ENCODE measurements at regions not wholly inside any gene's neighbourhood (a gene's known extent, or its start where the extent isn't known, plus 50 kb on each side); places are given as distances from the start of the nearest gene placed in this dataset.

- TF ChIP-seq CTCF (IDR thresholded peaks at IDR 0.05; ENCODE audit: low read depth, low read length, poor library complexity, severe bottlenecking) (no peak), EZH2phosphoT487 (IDR thresholded peaks at IDR 0.05; ENCODE audit: borderline replicate concordance, low read length) (no peak)
Observed at GRCh38 chr11:87810486-87810885, 364.8 kb downstream of the RAB38 start.
